Kidney tubule cell (primary cell): ENCODE measurements at regions not wholly inside any gene's neighbourhood (a gene's known extent, or its start where the extent isn't known, plus 50 kb on each side); places are given as distances from the start of the nearest gene placed in this dataset.
"Not testable (repeated sequence)": the region's sequence is repeated elsewhere in the genome, so short reads cannot be mapped to it uniquely, and the experiment has no call there.

Source experiments
- DNase-seq: peaks from one replicate; pipeline ENCODE4 v3.0.0-alpha.2; 2018; ENCODE audit warnings: low spot score

DNA sequence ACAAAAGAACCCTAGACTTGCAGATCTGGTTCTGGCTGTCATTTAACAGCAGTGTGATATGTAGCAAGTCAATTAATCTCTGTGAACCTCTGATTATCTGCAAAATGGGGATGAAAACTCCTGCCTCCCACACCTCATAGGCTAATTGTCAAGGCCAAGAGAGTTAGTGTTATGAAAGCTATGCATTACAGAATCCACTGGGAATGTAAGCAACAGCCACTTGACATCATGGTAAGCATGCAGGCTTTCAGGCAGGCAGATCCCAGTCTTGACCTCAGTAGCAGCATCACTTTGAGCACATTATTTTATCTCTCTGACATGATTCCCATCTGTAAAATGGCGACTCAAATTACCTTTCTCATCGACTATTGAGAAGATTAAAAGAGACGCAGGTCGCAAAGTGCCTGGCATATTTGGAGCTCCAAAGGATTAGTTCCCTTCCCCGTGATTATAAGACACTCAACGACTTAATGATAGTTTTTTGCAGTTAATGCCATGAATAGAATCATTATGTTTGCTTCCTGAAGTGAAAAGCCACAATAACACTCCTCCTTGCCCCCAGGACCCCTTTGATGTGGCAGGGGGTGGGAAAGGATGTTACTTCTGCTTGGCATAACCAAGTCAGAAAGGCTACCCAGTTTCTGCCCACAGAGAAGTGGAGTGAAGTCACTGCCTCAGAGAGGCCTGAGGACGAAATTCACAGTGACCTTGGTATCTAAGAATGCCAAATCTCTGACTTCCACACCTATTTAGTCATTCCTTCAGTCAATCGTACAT, 273.0 kb upstream of the NFIA start:
- DNase-seq: no peak

DNA sequence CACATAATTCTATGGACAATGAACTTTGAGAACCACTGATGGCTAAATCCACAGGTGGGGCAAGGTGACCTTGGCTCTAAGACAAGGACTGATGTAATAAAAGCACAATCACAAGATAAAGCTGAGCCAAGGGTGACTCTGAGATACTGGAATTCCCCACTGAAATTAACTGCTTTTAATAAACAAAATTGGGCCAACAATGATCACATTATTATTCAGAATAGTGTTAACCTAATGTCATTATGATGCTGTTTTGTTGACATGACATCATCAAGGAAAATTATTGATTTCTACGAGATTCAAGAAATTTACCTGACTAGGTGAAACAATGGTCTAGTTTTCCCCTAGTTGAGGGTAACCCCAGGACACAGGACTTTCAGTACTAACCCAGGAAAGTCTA, 273.7 kb upstream of the NFIA start:
- DNase-seq: no peak

DNA sequence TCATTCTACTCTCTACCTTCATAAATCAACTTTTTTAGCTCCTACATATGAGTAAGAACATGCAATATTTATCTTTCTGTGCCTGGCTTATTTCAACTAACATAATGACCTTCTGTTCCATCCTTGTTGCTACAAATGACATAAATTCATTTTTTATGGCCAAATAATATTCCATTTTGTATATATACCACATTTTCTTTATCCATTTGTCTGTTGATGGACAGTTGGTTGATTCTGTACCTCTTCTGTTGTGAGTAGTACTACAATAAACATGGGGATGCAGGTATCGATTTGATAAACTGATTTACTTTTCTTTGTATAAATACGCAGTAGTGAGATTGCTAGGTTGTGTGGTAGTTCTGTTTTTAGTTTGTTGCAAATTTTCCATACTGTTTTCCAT, 279.5 kb upstream of the NFIA start:
- DNase-seq: no peak

DNA sequence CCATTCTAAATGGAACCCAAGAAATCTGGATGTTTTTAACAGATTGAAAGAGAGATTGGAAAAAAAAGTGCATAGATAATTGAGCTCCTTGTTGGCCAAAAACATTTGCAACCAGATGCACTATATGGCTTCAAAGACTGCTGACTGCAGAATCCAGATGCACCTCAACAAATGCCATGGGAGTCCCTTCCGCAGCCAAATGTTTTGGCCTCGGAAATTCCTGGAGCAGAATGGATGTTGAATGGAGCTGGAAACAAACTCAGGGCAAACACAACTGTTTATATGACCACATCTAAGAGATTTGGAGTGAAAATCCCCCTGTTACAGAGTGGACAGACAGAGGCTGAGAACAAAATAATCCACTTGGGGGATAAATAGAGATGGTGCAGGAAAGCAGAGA, 285.0 kb upstream of the NFIA start:
- no peak for DNase-seq

DNA sequence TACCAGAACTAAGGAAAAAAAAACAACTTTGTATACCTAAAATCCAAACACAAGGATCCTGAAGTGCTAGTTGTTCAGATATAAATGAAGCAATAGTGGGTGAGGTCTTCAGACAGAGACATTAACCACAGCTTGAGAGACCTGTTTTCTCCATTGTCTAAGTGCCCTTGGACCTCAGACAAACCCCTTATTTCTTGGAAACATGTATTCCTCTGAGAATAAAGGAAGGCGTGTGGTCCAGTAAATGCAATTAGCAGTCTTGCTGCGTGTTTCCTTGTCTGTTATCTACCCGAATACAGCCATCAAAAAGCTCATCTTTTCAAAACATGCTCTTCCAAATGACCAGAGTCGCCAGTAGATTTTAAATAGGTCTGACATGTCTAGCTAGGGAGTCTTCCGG, 291.1 kb upstream of the NFIA start:
- no peak for DNase-seq

DNA sequence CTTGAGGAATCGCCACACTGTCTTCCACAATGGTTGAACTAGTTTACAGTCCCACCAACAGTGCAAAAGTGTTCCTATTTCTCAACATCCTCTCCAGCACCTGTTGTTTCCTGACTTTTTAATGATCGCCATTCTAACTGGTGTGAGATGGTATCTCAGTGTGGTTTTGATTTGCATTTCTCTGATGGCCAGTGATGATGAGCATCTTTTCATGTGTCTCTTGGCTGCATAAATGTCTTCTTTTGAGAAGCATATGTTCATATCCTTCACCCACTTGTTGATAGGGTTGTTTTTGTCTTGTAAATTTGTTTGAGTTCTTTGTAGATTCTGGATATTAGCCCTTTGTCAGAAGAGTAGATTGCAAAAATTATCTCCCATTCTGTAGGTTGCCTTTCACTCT, 309.3 kb upstream of the NFIA start:
- DNase-seq: not testable (repeated sequence)

DNA sequence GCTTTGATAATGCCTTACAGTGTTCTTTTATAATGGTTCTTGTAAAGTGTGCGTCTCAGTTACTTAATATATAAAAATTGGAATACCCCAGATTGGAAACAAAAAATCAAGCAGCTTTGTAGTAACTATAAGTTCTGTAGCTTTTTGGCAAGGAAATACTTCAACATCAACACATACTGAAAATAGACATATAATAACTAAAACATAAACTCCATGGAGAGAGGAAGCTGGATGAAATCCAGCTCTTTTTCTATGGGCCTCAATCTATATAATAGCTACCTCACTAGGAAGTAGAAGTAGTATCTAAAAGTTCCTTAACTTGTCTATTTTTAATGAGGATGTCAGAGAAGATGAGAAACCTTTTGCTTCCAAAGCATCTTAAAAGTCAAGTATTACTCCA, 313.3 kb upstream of the NFIA start:
- DNase-seq: no peak

DNA sequence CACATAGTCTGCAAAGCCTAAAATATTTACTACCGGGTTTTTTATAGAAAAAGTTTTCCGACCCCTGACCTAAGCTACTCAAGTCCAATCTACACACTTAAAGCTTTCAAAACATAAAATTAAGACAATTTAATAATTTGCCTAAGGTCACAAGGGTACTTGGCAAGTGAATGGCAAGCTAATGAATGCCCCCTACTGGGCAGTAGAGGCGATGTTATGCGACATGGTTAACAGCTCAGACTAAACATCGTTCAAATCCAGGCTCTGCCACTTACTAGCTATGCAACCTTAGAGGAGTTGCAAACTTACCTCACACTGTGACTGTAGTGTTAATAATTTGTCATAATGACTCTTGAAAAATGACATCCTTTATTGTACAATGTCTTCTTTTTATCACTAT, 317.2 kb upstream of the NFIA start:
- DNase-seq: peak; percentile 56

DNA sequence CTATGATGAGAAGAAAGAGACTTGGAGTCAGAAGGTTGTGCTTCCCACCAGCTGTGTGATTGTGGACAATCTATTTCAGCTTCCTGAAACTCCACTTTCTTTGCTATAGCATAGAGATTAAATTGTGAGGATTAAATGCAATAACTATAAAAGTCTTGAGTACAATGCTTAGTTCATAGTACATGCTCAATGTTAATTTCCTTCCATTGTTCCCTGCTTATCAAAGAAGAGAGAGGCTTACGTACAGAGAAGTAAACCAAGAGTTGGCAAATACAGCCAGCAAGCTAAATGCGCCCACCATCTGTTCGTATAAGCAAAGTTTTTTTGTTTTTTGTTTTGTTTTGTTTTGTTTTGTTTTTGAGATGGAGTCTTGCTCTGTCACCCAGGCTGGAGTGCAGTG, 317.9 kb upstream of the NFIA start:
- no peak for DNase-seq

DNA sequence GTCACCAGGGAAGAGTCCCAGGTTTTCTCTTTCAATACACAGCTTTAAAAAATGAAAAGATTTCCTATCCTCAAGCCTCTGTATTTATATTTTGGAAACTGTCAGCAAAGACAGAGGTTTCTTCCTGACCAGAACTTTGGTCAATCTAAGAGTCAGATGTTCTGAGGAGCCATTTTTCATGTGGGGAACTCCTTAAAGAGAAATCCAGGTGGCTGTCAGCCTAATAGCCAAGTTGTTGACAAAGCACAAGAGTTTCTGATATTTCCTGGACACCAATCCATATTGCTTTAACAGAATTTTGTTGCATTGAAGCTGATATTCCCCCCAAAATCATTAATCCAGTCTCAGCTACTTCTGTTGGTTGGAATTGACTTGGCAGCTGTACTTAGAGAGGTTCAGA, 318.6 kb upstream of the NFIA start:
- DNase-seq: no peak

DNA sequence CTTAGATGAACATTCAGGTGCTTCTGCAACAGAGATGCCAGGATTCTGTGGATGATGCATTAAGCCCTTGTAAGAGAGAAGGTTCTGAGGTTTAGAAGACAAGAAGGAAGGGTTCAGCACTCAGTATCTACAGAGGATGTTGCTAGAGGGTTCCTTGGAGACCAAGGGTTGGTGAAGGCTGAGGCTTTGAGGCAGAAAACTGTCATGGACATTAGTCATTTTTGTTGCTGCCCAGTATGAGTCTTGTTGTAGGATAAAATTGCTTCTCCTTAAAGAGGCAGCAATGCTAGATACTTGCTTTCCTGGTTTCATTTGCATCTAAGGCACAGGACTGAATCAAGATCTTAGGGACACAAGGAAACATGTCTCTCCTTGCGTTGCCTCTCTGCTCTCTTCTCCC, 319.4 kb upstream of the NFIA start:
- DNase-seq: peak; percentile 26

DNA sequence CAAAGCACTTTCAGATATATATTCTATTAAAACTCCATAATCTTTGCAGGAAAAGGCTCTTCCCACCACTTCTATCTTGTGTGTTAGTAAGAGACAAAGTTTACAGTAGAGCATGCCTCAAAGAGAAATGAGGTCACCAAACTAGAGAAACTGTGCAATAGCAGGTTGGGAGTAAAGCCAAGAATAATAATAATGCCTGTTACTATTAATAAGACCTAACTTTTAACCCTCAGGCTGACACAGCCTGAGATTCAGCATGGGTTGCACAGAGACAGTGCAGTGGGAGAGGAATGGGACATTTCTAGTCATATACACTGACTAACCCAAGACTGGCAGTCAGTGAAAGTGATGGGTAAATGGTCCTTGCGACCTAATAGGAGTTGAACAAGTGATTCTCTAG, 320.2 kb upstream of the NFIA start:
- peak; percentile 63 for DNase-seq

DNA sequence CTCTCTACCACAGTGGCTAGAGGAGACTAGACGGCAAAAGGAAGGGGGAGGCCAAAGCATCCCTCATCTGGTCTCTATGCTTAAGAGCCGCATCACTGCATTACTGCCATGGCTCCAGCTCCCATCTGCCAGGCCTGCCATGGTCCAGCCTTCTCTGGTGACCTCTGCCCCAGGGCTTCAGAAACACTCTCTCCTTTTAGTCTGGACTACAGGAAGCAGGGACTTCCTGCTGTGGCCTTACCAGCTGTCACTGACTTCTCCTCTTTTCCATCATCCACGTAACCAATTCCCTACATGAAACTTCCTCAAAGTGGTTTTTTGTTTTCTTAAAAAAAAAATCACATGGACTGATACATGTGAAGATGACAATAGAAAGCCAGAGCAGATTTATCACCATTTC, 323.1 kb upstream of the NFIA start:
- DNase-seq: no peak

DNA sequence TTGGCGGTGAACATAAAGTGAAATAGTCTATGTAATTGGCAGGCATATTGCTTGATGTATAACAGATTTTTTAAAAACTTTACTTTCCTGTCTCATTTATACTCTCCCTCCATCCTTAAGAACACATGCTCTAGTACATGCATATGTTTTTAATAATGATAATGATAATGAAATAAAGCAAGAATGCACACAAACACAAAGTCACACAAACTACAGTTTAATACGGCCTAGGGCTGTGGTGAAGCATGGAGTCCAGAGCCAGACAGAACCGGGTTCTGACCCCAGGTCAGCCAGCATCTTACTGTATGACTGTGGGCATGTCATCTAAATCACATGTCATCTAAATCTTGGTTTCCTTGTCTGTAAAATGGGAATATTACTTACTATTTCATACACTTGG, 324.9 kb upstream of the NFIA start:
- DNase-seq: no peak

DNA sequence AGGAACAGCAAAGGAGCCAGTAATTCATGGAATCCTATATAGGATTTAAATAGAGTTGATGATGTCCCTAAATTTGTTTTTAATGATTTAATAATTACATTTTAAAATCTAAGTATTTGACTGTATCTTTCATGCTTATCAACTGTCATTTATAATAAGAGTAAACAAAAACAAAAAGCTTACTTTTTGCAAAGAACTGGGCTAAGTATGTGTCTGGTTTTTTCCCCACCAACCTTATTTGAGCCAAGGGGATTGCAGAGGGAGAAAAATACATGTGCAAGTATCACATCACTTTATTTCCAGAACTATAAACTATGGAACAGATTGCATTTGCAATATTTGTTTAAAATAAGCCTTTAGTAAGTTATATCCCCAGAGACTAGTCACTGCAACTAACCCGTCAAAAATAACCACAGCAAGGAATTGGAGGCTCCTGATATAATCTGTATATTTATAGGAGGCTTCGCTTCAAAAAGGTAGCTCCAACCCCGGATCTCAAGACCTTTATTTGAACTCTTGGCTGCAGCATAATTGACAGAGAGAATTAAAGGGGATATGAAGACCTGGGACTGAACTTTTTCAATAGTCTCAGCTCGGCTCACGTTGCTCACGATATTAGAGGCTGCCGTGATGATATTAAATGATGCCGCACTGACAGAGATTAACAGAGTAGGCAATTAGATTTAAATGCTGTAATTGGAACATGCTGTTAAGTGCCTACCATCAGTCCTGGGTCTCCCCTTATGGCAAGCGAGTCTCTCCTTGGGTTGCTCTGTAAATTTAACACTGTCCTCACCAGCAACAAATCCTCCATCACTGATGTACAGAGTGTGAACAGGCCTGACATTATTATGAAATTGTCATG, 329.1 kb upstream of the NFIA start:
- DNase-seq: no peak

DNA sequence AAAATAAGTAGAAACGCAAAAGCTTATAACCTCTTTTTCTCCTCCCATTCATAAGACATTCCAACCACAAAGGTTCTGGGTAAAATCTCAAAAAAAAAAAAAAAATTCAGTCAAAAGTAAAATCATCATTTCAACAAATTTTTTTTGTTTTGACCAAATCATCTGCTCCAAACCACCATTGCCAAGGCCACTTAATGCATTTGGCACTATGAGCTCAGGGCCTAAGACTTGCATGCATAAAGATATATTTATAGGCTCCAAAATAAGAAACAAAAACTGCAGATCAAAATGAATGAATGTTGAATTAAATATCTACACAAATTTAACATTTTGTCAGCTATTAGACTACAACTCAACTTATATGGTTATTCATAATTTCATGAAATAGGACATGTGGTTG, 331.1 kb upstream of the NFIA start:
- DNase-seq: no peak

DNA sequence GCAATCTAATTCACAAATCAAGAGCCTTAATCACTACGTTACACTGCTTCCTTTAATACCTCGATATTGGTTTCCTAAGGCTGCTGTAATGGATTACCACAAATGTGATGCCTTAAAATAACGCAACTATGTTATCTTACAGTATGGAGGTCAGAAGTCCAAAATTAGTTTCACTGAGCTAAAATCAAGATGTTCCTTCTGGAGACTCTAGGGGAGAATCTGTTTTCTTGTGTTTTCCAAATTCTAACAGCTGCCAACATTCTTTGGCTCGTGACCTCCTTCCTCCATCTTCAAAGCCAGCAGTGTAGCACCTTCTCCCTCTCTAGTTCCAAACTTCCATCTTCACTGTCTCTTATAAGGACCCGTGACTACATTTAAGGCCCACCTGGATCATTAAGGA, 335.0 kb upstream of the NFIA start:
- DNase-seq: no peak

DNA sequence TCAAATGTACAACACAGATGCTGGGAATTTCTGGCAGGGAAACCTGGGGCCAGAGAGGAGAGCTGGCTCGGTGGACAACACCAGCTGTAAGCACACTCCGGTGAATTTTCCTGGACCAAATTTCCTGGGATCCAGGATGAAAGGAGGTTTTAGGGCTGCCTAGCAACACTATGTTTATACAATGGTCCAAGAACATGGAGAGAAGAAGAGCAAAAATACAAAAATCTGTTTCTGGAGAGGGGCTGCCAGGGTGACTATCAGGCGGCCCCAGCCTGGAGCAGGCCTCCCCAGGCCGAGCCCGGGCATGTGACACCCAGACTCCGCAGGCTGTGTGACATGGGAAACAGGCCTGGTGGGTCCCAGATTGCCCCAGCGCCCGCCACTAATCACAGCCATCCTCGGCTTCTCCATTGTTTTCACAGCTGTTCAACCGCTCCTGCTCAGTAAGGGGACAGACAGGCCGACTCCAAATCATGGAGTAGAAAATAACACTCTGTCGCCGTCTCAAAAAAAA, 336.0 kb upstream of the NFIA start:
- DNase-seq: no peak

DNA sequence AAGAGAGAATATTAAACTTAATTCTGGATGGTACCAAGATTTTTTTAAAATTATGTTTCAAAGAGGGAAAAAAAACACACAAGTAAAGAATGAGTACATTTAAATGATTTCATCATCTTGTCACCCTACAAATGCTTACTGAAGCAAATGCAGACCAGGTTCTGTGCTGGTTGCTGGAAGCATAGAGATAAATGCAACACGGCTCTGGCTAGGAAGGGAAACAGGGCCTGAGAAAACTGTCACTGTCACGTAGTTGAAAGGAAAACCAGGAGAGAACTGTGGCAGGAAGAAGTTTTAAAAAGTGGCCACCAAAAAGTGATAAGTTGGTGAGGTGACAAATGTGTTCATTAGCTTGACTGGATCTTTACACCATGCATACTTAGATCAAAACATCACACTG, 336.9 kb upstream of the NFIA start:
- no peak for DNase-seq

DNA sequence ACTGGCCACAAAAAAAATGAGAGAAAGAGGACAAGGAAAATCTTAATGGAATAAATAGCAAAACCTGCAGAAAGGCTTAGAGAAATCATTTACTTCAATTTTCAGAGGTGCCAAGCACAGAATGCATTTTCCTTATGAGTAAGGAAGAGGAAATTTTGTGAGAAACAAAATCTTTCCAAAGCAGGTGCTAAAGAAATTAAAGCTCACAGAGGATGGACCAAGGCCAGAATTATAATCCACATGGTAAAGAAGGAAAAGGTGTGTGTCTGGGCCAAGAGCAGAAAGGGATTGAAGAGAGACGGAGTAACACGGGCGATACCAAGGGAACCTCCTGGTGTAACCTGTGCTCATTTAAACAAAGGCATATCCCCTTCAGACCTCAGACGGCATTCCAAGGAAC, 340.0 kb upstream of the NFIA start:
- DNase-seq: no peak

DNA sequence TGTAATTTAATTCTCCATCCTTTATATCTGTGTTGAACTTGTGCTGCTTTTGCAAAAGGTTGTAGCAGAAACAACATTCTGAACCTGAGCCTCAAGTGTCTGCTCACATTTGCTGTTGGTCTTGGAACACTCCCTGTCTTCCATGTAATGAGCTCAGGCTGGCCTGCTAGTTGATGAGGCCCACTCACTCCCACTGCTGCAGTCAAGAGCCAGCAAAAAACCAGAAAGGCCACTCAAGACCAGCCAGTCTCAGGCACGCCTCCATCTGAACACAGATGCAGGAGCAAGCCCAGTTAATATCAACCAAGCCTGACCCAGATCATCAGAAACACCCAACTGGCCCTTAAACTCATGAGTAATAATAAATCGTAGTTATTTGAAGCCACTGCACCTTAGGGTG, 342.2 kb upstream of the NFIA start:
- no peak for DNase-seq

DNA sequence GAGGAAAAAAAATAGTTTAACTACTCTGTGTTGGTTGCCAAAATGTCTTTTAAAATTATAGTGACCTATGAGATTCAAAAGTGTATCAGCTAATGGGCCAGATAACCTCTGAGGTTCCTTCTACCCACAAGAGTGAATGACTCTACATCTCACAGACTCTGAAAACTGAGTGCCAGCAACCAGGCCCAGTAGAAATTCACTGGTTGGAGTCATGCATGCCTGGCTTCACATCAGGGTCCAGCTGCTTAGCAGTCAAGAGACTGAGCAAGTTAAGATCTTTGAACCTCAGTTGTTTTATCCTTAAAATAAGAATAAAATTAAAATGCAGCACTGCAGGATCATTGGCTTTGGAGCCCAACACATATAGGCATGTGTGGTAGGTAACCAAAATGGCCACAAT, 342.6 kb upstream of the NFIA start:
- DNase-seq: no peak

DNA sequence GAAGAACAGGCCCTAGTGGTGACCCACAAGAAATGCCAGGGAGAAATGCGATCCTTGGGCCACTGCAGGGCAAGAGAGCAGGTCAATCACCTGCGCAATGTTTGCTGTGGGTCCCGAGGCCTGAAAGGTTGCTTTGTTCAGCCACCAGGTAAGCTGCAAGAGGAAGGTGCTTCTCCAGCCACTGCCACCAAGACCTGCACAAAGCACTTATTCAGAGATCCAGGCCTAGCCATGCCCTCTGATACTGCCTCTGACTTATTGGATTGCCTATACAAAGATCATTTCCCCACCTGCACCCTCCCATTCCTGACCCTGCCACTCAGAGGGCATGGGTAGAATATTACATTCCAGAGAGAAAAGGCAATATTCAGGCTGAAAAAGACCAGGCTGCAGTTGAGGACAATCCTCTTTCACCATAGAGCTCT, 349.4 kb upstream of the NFIA start:
- DNase-seq: no peak
